ENCODE measurements at regions not wholly inside any gene's neighbourhood (a gene's known extent, or its start where the extent isn't known, plus 50 kb on each side); places are given as distances from the start of the nearest gene placed in this dataset.

GRCh38 chr12:20030826-20031225, 337.5 kb upstream of the PDE3A start:
- ATAC-seq (no peak), DNase-seq (ENCODE audit: extremely low read depth in 1 of 4, low spot score in 3 of 4) (no peak), FAIRE-seq (no peak)
- 0% methylated on average over 1 of the region's 1 CpG for WGBS (ENCODE audit: insufficient coverage, low coverage, missing lambda C conversion rate)
- intact Hi-C loops (cut with micrococcal nuclease) = no loop called here
- CTCF ChIA-PET (ENCODE audit: low intra/inter-chr PET ratio) = no interaction called here
- no peak overlapping the region for H3K9ac ChIP-seq (ENCODE audit: insufficient read depth in 1 of 2, low read depth in 2 of 2, low read length in 2 of 2)
- H3K36me3 ChIP-seq (ENCODE audit: control insufficient read depth, insufficient read depth, low read length) = no peaks in the 10 kb centered on the region
- in situ Hi-C loops (cut with MboI) = no loop called here
- no peaks in the 10 kb centered on the region for H3K4me1 ChIP-seq (replicated peaks in 1 of 2; ENCODE audit: control insufficient read depth in 2 of 2, insufficient read depth in 2 of 2, low read length in 2 of 2)
- no peak overlapping the region for H2AFZ ChIP-seq (ENCODE audit: low read depth, low read length)
- H3K27me3 ChIP-seq (ENCODE audit: control insufficient read depth in 2 of 2, insufficient read depth in 2 of 2, low read length in 2 of 2) = no peaks in the 10 kb centered on the region
- H3K9me3 ChIP-seq (replicated peaks; ENCODE audit: control insufficient read depth, insufficient read depth, low read depth, low read length) = no peaks in the 10 kb centered on the region
- BruUV-seq (replicated peaks) = no TSS peak
- no peaks in the 10 kb centered on the region for H4K20me1 ChIP-seq (replicated peaks; ENCODE audit: control insufficient read depth, insufficient read depth, low read length)
- H3K9me1 ChIP-seq (ENCODE audit: control insufficient read depth, insufficient read depth, low read length) = no peaks in the 10 kb centered on the region
- H3K4me2 ChIP-seq (ENCODE audit: insufficient read depth, low read length) = no peak overlapping the region
- no peak overlapping the region for H3K4me3 ChIP-seq
- POLR2A ChIA-PET = no interaction called here
- H3K27ac ChIP-seq (ENCODE audit: extremely low read depth, low read depth, low read length) = no peak overlapping the region
- no peaks in the 10 kb centered on the region for H3K79me2 ChIP-seq (ENCODE audit: control insufficient read depth, insufficient read depth, low read length)
- TF ChIP-seq ZNF407 (IDR thresholded peaks at IDR 0.05; ENCODE audit: low read depth) (no peak), MAFG (tag; conservative IDR thresholded peaks at IDR 0.05) (no peak), EHMT2 (IDR thresholded peaks at IDR 0.05) (no peak), ZBTB17 (CRISPR knock-in tag; IDR thresholded peaks at IDR 0.05) (no peak), BRF2 (IDR thresholded peaks at IDR 0.05; ENCODE audit: borderline replicate concordance, insufficient read depth, insufficient read length) (no peak), KDM2B (CRISPR knock-in tag; IDR thresholded peaks at IDR 0.05) (no peak), VEZF1 (CRISPR knock-in tag; IDR thresholded peaks at IDR 0.05) (no peak), ZNF324 (CRISPR knock-in tag; IDR thresholded peaks at IDR 0.05) (no peak), NFATC3 (IDR thresholded peaks at IDR 0.05) (no peak), FOXM1 (IDR thresholded peaks at IDR 0.05; ENCODE audit: low read depth) (no peak), FOXM1 (CRISPR knock-in tag; IDR thresholded peaks at IDR 0.05; ENCODE audit: low read depth) (no peak), ZNF655 (CRISPR knock-in tag; IDR thresholded peaks at IDR 0.05) (no peak)

Data from K562 (cell line).